ENCODE measurements at regions not wholly inside any gene's neighbourhood (a gene's known extent, or its start where the extent isn't known, plus 50 kb on each side); places are given as distances from the start of the nearest gene placed in this dataset.
"Not testable (repeated sequence)": the region's sequence is repeated elsewhere in the genome, so short reads cannot be mapped to it uniquely, and the experiment has no call there.

DNA sequence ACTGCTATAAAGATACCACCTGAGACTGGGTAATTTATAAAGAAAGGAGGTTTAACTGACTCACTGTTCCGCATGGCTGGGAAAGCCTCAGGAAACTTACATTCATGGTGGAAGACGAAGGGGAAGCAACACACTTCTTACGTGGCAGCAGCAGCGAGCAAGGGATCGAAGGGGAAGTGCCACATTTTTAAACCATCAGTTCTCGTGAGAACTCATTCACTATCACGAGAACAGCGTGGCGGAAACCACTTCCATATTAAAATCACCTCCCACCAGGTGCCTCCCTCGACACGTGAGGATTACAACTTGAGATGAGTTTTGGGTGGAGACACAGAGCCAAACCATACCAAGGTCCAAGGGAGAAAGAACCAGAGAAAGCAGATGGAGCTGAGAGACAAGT lies 454.3 kb upstream of the CDH11 start:
- no peaks in the 10 kb centered on the region for H3K36me3 Mint-ChIP-seq (ENCODE audit: low read depth)
- no peaks in the 10 kb centered on the region for H3K27me3 Mint-ChIP-seq (ENCODE audit: low read depth)
- no peak for DNase-seq (ENCODE audit: low spot score)
- no peak overlapping the region for H3K4me3 Mint-ChIP-seq (ENCODE audit: unreplicated experiment)
- H3K27ac Mint-ChIP-seq (ENCODE audit: unreplicated experiment) = no peak overlapping the region
- H3K4me1 Mint-ChIP-seq (ENCODE audit: low read depth) = peaks cover 21% of the 10 kb centered on the region
- TF ChIP-seq, protein P1, sequence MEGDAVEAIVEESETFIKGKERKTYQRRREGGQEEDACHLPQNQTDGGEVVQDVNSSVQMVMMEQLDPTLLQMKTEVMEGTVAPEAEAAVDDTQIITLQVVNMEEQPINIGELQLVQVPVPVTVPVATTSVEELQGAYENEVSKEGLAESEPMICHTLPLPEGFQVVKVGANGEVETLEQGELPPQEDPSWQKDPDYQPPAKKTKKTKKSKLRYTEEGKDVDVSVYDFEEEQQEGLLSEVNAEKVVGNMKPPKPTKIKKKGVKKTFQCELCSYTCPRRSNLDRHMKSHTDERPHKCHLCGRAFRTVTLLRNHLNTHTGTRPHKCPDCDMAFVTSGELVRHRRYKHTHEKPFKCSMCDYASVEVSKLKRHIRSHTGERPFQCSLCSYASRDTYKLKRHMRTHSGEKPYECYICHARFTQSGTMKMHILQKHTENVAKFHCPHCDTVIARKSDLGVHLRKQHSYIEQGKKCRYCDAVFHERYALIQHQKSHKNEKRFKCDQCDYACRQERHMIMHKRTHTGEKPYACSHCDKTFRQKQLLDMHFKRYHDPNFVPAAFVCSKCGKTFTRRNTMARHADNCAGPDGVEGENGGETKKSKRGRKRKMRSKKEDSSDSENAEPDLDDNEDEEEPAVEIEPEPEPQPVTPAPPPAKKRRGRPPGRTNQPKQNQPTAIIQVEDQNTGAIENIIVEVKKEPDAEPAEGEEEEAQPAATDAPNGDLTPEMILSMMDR (IDR thresholded peaks at IDR 0.05) = no peak
- peaks cover under 1% of the 10 kb centered on the region for H3K9me3 Mint-ChIP-seq (ENCODE audit: low read depth)

DNA sequence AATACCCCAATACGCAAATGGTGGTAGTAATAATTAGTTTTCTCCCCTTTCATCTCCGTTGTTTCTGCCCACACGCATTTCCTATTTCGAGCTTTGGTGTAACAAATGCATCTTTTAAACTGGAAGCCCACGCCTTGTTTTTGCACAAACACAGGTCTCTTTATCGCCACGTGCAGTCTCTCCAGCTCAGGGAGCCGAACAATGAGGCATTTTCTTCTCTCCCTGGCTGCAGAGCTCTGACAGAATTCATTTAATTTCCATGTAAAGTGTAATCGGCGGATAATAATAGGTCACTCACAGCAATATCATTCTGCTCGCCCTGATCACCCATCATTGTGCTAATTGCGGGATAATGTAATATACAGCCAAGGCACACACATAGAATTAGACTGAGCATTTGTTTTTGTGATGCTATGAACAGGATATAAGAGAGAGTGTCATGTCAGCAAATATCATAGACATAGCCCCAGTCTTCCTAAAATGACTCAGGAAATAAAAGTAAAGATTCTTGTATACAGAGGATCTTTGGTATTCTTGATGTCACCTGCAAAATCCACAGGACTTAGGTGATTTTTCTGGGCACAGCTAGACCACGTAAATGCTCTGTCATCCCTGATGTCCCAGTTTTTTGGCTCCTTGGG lies 452.6 kb upstream of the CDH11 start:
- peaks cover 12% of the 10 kb centered on the region for H3K9me3 Mint-ChIP-seq (ENCODE audit: low read depth)
- no peaks in the 10 kb centered on the region for H3K27me3 Mint-ChIP-seq (ENCODE audit: low read depth)
- H3K27ac Mint-ChIP-seq (ENCODE audit: unreplicated experiment) = no peak overlapping the region
- no peak overlapping the region for H3K4me3 Mint-ChIP-seq (ENCODE audit: unreplicated experiment)
- DNase-seq (ENCODE audit: low spot score) = no peak
- peaks cover 33% of the 10 kb centered on the region for H3K4me1 Mint-ChIP-seq (ENCODE audit: low read depth)
- H3K36me3 Mint-ChIP-seq (ENCODE audit: low read depth) = peaks cover 4% of the 10 kb centered on the region
- TF ChIP-seq, protein P1 (IDR thresholded peaks at IDR 0.05) = no peak

DNA sequence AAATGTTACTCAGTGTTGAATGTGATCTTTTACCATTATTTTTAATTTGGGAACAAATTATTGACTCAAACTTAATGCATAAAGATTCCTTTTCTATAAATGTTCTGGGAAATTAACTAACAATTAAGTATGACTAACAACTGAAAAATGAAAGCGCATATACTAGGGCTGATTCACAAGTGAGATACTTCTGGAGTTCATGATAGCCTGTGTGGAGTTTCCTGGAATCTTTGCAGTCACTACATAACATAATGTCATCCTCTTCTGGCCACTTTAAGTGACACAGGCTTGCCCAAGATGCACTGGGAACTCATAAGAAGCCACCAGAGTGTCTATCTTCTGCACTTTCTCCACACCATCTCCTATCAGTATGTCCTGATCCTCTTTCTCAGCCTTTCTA lies 450.3 kb upstream of the CDH11 start:
- Mint-ChIP-seq H3K4me3 (ENCODE audit: unreplicated experiment) (no peak overlapping the region), H3K36me3 (ENCODE audit: low read depth) (peaks cover 4% of the 10 kb centered on the region), H3K27ac (ENCODE audit: unreplicated experiment) (peak overlapping the region; percentile 38), H3K9me3 (ENCODE audit: low read depth) (peaks cover 13% of the 10 kb centered on the region), H3K4me1 (ENCODE audit: low read depth) (peaks cover 25% of the 10 kb centered on the region), H3K27me3 (ENCODE audit: low read depth) (no peaks in the 10 kb centered on the region)
- TF ChIP-seq, protein P1 (IDR thresholded peaks at IDR 0.05) = peak; percentile 46
- DNase-seq (ENCODE audit: low spot score) = no peak

DNA sequence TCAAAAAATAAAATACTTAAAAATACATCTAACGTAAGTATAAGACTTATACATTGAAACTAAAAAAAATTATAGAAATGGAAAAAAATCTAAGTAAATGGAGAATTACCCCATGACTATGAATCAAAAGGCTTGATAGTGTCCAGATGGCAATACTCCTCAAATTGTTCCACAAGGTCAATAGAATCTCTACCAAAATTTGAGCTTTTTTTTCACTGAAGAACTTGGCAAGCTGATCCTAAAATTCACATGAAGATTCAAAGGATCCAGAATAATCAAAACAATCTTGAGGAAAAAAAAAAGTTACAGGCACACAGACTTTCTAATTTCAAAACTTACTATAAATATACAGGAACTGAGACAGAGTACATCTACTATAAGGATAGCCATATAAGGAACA lies 448.4 kb upstream of the CDH11 start:
- Mint-ChIP-seq H3K27ac (ENCODE audit: unreplicated experiment) (no peak overlapping the region), H3K9me3 (ENCODE audit: low read depth) (peaks cover 13% of the 10 kb centered on the region), H3K4me3 (ENCODE audit: unreplicated experiment) (no peak overlapping the region), H3K27me3 (ENCODE audit: low read depth) (no peaks in the 10 kb centered on the region), H3K36me3 (ENCODE audit: low read depth) (peaks cover 4% of the 10 kb centered on the region), H3K4me1 (ENCODE audit: low read depth) (peaks cover 25% of the 10 kb centered on the region)
- DNase-seq (ENCODE audit: low spot score) = no peak
- TF ChIP-seq, protein P1 (IDR thresholded peaks at IDR 0.05) = no peak

DNA sequence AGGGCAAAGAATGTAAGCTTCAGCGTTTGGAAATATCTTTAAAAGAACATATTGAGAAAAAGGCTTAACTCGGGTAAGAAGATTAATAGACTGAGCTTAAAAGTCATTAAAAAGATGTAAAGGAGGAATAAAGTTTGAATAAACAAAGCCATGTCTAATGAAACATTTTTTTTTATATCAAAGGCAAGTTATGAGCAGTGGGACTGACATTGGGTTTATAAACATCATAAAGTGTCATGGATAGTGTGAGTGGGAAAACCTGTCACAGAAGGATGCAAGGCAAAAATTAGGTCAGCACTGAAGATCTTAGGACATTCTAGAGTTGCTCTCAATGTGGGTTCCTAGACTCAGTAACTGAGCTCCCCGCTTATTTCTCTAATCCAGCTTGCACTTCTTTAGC lies 438.0 kb upstream of the CDH11 start:
- Mint-ChIP-seq H3K4me1 (ENCODE audit: low read depth) (no peaks in the 10 kb centered on the region), H3K4me3 (ENCODE audit: unreplicated experiment) (no peak overlapping the region), H3K27ac (ENCODE audit: unreplicated experiment) (no peak overlapping the region), H3K36me3 (ENCODE audit: low read depth) (peaks cover 10% of the 10 kb centered on the region), H3K27me3 (ENCODE audit: low read depth) (no peaks in the 10 kb centered on the region), H3K9me3 (ENCODE audit: low read depth) (peaks cover 27% of the 10 kb centered on the region)
- TF ChIP-seq, protein P1 (IDR thresholded peaks at IDR 0.05) = no peak
- no peak for DNase-seq (ENCODE audit: low spot score)

DNA sequence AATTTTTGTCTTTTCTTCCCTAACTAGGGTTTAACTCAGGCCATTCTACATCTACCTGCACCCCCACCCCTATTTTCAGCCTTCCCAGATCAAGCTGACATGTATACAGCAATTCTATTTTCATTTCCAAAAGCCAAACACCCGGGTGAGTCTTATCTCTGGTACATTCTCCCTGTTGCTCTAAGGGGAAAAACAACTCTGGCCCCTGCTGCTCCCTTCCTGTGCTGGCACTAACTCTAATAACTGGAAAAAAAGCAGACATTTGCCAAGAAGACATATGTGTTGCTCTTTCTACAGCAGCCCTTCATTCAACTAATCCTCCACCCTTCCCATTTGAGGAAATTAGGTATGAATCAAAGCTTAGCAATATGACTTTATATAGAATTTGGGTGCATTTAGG lies 427.8 kb upstream of the CDH11 start:
- H3K4me3 Mint-ChIP-seq (ENCODE audit: unreplicated experiment); H3K27me3 Mint-ChIP-seq (ENCODE audit: low read depth); DNase-seq (ENCODE audit: low spot score); H3K36me3 Mint-ChIP-seq (ENCODE audit: low read depth): not testable (repeated sequence)
- Mint-ChIP-seq H3K27ac (ENCODE audit: unreplicated experiment) (peak overlapping the region; percentile 43), H3K9me3 (ENCODE audit: low read depth) (peaks cover 16% of the 10 kb centered on the region), H3K4me1 (ENCODE audit: low read depth) (peaks cover 54% of the 10 kb centered on the region)
